GM12891 (cell line): ENCODE measurements at regions not wholly inside any gene's neighbourhood (a gene's known extent, or its start where the extent isn't known, plus 50 kb on each side); places are given as distances from the start of the nearest gene placed in this dataset.

Experiments
- POLR2A ChIP-seq: IDR thresholded peaks from 2 replicates; pipeline ENCODE4 v1.6.1; 2011; ENCODE audit warnings: low read depth, low read length, control low read depth
- POLR2AphosphoS5 ChIP-seq: IDR thresholded peaks from 2 replicates; pipeline ENCODE4 v1.6.1; 2011; ENCODE audit warnings: low read depth, low read length, control low read depth
- POU2F2 ChIP-seq: IDR thresholded peaks from 2 replicates; pipeline ENCODE4 v1.6.1; 2011; ENCODE audit warnings: low read depth, mild to moderate bottlenecking, control low read depth, low read length, moderate library complexity
- TAF1 ChIP-seq: IDR thresholded peaks from 2 replicates; pipeline ENCODE4 v1.6.1; 2011; ENCODE audit warnings: low read depth, low read length, control low read depth

DNA sequence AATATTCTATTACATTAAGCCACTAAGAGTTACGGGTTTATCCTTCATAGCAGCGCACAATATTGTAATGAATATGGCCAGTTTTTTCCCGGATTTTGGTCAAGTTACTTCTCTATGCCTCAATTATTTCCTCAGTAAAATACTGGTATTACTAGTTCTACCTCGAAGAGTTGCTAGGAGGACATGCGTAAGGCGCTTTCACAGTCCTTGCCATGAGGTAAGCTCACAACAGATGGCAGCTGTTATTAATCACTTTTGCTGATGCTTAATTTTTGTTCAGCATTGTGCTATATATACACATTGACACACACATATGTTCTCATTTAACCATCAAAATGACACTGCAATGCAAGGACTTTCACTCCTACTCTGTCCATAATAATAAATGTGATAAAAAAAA, 101.5 kb downstream of the SCG2 start:
- TF ChIP-seq POLR2A (no peak), POLR2AphosphoS5 (no peak), TAF1 (no peak), POU2F2 (no peak)
